NCI-H2171 (cell line): ENCODE measurements at regions not wholly inside any gene's neighbourhood (a gene's known extent, or its start where the extent isn't known, plus 50 kb on each side); places are given as distances from the start of the nearest gene placed in this dataset.

Source experiments
- DNase-seq: peaks from one replicate; lab custom pipeline; 2025; lab: John Stamatoyannopoulos, UW

- no peak for DNase-seq
These were observed 293.0 kb upstream of the PRDM1 start for GRCh38 chr6:105793130-105793529.

DNA sequence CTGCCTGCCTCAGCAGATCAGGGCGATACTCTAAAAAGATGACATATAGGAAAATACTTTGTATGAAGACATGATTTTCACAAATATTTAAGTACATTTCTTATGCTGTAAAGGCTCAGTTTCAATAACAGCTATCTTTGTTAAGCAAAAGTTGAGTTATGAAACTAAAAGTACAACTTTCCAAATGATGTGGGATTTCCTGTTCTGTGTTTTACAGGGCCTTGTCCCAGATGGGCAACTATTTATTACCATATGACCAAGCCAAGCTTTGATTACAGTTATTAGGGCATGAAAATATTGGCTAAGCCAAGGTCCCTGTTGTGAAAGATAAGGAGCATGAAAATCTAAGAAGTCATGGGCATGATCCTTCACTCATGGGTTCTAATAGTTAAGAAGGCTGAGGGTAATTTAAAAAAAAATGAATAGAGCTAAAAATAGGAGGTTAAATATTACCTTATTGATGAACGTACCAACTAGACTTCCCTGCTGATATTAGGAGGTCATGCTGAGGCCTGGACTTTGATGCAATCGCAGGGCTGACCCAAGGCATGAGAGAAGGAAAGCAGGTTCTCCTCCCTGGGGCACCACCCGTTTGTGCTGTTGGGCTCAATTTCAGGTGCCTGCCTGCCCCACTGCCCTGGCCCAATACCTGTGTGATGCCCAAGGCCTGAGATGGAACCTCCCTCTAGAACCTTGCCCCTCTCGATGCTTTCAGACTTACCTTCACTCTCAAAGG lies 294.4 kb upstream of the PRDM1 start:
- DNase-seq: no peak

- no peak for DNase-seq
These were observed 295.0 kb upstream of the PRDM1 start for GRCh38 chr6:105791179-105791578.

GRCh38 chr6:105790635-105791034 lies 295.5 kb upstream of the PRDM1 start:
- no peak for DNase-seq

DNA sequence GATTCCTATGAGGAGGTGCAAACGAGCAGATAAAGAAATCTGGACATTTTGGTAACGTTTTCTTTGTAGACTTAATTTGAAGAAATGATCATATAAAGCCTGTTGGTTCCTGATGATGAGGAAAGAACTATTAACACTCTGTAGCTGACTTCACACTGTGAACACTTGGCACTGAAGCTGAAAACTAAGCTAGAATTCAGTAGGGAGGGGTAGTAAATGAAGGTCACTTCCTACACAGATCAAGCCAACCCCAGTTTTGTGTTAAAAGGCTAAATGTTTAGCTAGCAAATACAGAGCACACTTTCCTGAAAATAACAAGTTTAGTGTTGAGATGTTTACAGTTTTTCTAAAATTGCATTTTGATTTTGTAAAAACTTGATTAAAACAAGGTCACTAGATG lies 296.2 kb upstream of the PRDM1 start:
- no peak for DNase-seq

GRCh38 chr6:105787747-105788146 lies 298.4 kb upstream of the PRDM1 start:
- no peak for DNase-seq

- DNase-seq: no peak
These were observed 299.1 kb upstream of the PRDM1 start for GRCh38 chr6:105786890-105787655.

DNA sequence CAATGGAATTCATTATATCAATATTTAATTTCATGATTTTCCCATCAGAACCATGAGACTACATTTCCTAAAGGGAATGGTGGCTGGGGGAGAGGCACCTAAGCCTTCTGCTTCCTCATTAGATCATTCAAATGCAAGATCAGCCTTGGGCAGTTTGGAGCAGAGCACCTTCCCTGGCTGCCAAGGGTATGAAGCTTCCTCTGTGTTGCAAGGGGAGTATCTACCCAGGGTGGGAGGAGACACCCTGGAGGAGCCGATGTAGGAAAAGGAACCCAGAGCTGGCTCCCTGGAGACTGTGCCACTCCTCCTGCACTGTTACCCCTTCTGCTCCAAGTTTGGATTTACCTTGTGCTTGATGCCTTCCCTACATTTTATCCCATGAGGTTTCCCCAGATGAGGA lies 299.7 kb upstream of the PRDM1 start:
- DNase-seq: no peak

GRCh38 chr6:105785066-105785811 lies 300.9 kb upstream of the PRDM1 start:
- DNase-seq: no peak

DNA sequence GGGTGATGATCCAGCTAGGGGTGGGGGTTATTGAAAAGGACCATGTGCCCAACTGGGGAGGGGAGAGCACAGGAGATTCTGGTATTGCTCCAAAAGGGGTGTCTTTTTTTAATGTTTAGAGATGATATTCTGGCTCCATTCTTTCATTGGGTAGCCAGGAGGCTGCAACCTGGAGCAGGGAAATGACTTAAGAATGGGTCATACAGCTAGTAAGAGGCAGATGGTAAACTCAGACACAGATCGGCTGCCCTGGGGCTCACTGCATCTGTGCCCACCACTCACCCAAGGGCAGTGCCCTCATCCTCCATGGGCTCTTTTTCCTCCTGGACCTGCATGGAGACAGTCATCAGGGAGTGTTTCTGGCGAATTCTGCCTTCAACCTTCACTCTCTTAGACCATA lies 302.0 kb upstream of the PRDM1 start:
- DNase-seq: no peak

DNA sequence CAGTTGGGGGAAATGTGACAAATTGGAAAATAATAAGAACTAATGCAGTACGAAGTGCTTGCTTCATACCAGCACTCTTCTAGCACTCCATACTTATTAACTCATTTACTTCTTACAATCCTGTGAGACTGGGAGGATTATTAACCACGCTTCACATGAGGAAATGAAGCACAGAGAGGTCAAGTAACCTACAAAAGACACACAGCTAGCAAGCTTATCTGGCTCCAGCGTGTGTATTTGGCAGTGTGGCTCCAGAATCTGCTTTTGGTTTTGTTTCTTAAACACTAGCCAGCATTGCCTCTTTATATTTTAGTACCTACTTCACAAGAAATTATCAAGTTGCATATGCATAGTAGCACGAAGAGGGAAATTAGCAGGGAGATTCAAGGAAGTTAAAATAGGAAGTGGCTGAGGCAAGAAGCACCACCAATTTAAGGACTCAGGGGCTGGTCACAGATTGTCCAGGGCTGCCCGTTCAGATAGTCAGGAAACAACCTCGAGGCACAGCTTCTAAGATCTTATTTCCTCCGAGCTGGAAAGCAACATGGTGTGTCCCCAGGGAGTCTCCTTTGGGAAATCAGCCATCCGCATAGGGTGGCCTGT lies 302.7 kb upstream of the PRDM1 start:
- no peak for DNase-seq

DNA sequence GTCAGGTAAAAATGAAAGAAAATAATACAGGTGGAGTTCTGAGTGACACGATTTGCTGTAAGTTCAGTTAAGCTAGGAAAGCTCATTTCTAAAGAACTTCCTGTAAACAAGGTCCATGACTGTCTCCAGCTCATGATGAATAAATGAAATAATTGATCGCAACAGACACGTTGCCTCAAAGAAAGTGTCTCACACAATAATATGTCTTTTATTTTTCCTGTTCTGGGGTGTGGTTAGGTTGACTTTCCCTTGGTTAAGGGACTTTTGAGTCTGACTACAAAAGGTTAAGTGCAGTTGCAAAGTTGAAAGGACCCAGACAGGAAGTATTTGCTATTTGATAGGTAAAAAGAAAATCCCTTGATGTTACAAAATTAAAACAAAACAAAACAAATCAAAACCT lies 304.2 kb upstream of the PRDM1 start:
- no peak for DNase-seq

DNA sequence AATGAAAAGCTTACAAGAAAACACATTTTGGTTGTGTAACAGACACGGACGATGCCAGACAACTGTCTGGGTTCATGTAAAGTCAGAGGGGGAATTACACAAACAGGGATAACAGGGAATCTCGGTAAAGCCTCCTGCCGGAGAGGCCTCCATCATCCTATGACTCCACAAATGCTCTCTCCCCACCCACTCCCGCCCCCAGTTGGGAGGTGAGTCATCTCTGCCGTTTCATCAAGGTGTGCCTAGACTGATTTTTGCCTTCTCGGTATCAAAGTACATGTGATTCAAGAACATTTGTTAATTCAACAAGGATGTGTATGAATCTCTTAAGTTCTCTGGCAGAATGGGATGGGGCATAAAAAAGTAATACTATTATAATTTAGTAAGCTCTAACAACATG lies 304.9 kb upstream of the PRDM1 start:
- DNase-seq: no peak

GRCh38 chr6:105780146-105780860 lies 305.8 kb upstream of the PRDM1 start:
- no peak for DNase-seq

GRCh38 chr6:105779110-105779509 lies 307.0 kb upstream of the PRDM1 start:
- no peak for DNase-seq

- no peak for DNase-seq
These were observed 311.0 kb upstream of the PRDM1 start for GRCh38 chr6:105775095-105775494.

- no peak for DNase-seq
These were observed 311.9 kb upstream of the PRDM1 start for GRCh38 chr6:105774247-105774646.

GRCh38 chr6:105771313-105771970 lies 314.7 kb upstream of the PRDM1 start:
- no peak for DNase-seq

DNA sequence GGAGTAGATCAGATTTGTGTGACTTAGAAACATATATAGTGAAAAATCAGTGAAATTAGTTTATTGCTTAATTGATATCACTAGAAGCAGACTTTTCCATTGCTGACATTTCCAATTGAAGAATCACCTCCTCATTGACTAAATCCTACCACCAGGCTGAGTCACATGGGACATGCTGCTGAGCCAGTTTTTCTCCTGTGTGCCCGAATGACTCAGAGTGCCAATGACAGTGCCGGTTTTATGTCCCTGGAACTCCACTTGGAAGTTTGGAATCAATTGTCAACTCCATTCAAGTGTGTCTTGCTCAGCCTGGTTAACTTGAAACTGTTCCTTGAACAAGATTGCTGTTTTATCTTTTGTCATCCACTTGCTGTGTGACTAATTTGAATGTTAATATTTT lies 316.1 kb upstream of the PRDM1 start:
- no peak for DNase-seq

DNA sequence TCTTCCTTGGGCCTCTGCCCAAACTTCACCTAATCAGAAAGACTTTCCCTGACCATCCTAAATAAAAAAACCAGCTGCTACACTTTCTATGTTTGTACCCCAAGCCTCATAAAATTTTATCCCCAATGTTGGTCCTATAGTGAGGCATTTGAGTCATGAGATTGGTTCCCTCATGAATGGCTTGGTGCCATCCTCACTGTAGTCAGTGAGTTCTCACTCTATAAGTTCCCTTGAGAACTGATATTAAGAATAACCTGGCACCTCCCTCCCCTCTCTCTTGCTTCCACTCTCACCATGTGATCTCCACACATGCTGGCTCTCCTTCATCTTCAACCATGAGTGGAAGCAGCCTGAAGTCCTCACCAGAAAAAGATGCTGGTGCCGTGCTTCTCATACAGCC lies 316.9 kb upstream of the PRDM1 start:
- no peak for DNase-seq

- DNase-seq: no peak
These were observed 318.6 kb upstream of the PRDM1 start for GRCh38 chr6:105767541-105767940.
